Mucosa of descending colon (tissue), 3 donors: ENCODE measurements at regions not wholly inside any gene's neighbourhood (a gene's known extent, or its start where the extent isn't known, plus 50 kb on each side); places are given as distances from the start of the nearest gene placed in this dataset.

ENCODE experiments used
- ATAC-seq: fragments of 200-7000 bp; cut with Tn5 transposase; one replicate; pipeline ENCODE4 v1.9.1; 2020; ENCODE audit warnings: mild to moderate bottlenecking, moderate library complexity
- DNase-seq, 3 donors: peaks; one replicate each; pipeline ENCODE4 v3.0.0-alpha.2; 2020
- H3K36me3 ChIP-seq: fragments of 200-600 bp; one replicate; pipeline ENCODE4 v1.8.0; 2021; ENCODE audit warnings: low read depth, mild to moderate bottlenecking
- H3K4me1 ChIP-seq: fragments of 200-600 bp; one replicate; pipeline ENCODE4 v1.8.0; 2021; ENCODE audit warnings: low read depth, mild to moderate bottlenecking
- H3K4me3 ChIP-seq: fragments of 200-600 bp; one replicate; pipeline ENCODE4 v1.8.0; 2021; ENCODE audit warnings: mild to moderate bottlenecking
- H3K9me3 ChIP-seq: fragments of 200-600 bp; one replicate; pipeline ENCODE4 v1.8.0; 2021; ENCODE audit warnings: mild to moderate bottlenecking
- intact Hi-C, 2 donors: fragments of 100-400 bp; cut with DNase I in 1 of 2; cut with micrococcal nuclease in 1 of 2; formaldehyde crosslinking; loops; one replicate each; pipeline versions ENCODE4 v1.11.0 to v1.11.1; 2022; cut with DNase I, micrococcal nuclease
- TF ChIP-seq, protein P1 (sequence below): fragments of 200-600 bp; IDR thresholded peaks from one replicate; pipeline ENCODE4 v1.8.0; 2022; ENCODE audit warnings: antibody characterized with exemption, mild to moderate bottlenecking
- donor health status: DM: no; HTN: no; CAD: no; lungs with moderate emphysema.
- donor health status: DM: no; HTN: no; CAD: no.
- donor health status: DM: no; HTN: yes; CAD: no.

DNA sequence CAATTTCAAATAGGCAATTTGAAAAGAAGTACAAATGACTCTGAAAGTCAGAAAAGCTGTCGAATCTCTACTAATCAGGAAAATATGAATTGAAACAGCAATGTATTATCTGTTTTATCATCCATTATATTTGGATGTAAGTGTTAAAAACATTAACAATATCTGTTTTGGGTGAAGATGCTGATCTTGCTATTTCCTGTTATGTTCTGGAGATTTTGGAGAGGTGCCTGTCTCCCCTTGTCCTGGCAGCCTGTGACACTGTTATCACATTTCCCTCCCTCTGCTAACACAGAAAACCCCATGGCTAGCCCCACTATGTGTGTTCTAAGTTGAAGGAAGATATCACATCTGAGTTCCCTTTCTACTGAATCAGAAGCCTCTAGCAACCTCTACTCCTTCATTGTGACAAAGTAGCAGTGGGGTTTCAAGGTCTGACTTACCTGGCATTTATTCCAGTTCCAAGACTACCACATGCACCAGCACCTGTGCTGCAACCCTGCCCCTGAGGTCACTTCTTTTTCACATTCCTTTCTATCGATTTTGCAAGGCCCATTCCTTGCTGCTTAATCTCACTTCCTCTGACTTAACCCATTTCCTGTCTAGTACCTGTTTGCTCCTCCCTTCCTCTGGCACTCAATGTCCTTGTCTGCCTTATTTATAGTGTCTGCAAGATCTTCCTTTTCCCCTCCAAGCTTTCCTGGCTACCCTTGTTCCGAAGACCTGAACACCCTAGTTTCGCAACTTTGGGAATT lies 95.5 kb upstream of the COL8A1 start:
- Histone ChIP-seq H3K36me3 (no peaks in the 10 kb centered on the region), H3K9me3 (no peaks in the 10 kb centered on the region), H3K4me1 (no peaks in the 10 kb centered on the region), H3K4me3 (no peak overlapping the region)
- ATAC-seq (no peak), DNase-seq (no peak)
- TF ChIP-seq, protein P1, sequence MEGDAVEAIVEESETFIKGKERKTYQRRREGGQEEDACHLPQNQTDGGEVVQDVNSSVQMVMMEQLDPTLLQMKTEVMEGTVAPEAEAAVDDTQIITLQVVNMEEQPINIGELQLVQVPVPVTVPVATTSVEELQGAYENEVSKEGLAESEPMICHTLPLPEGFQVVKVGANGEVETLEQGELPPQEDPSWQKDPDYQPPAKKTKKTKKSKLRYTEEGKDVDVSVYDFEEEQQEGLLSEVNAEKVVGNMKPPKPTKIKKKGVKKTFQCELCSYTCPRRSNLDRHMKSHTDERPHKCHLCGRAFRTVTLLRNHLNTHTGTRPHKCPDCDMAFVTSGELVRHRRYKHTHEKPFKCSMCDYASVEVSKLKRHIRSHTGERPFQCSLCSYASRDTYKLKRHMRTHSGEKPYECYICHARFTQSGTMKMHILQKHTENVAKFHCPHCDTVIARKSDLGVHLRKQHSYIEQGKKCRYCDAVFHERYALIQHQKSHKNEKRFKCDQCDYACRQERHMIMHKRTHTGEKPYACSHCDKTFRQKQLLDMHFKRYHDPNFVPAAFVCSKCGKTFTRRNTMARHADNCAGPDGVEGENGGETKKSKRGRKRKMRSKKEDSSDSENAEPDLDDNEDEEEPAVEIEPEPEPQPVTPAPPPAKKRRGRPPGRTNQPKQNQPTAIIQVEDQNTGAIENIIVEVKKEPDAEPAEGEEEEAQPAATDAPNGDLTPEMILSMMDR = no peak
- intact Hi-C loops = no loop called here

DNA sequence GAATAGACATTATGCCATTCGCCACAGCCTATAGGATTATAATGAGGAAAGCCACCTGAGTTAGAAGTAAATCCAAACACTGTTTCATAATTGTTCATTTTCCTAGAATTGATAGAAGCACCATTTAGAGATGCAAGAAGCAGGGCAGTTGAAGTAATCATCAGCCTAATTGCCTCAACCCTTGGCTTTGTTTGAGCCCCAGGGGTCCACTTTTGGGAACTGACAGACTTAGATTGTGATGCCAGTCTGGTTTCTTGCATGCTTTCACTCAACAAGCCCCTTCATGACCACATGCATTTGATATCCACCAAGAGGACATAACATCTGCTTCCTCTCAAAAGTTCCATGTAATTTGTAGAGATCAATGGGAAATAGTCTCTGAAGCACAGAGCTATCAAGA lies 97.2 kb upstream of the COL8A1 start:
- ATAC-seq = no peak

DNA sequence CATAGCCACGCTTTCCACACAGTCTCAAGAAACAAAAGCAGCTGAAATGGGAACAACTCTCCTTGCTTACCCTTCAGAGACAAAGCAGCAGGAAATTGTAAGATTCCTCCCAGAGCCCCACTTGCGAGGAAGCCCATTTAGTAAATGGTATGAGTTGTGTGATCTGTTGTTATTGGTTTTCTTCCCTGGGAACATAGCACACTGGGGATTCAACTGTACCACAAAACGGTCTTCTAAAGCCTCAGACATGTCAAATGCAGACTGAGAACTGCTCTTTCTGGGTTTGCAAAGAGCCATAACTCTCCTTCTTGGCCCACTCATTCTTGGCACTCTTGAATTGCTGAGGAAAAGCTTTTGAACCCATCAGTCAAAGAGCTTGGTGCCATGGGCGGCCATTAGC lies 101.0 kb upstream of the COL8A1 start:
- no peaks in the 10 kb centered on the region for H3K9me3 ChIP-seq
- no peak for ATAC-seq
- H3K36me3 ChIP-seq = no peaks in the 10 kb centered on the region
- DNase-seq = no peak
- no peaks in the 10 kb centered on the region for H3K4me1 ChIP-seq
- H3K4me3 ChIP-seq = no peak overlapping the region
- TF ChIP-seq, protein P1 = no peak
- intact Hi-C loops = no loop called here

More for the DNA sequence above, 97.2 kb upstream of the COL8A1 start:
- Histone ChIP-seq H3K36me3 (no peaks in the 10 kb centered on the region), H3K9me3 (no peaks in the 10 kb centered on the region), H3K4me1 (no peaks in the 10 kb centered on the region), H3K4me3 (no peak overlapping the region)
- TF ChIP-seq, protein P1 = no peak
- DNase-seq = no peak
- intact Hi-C loops = no loop called here

DNA sequence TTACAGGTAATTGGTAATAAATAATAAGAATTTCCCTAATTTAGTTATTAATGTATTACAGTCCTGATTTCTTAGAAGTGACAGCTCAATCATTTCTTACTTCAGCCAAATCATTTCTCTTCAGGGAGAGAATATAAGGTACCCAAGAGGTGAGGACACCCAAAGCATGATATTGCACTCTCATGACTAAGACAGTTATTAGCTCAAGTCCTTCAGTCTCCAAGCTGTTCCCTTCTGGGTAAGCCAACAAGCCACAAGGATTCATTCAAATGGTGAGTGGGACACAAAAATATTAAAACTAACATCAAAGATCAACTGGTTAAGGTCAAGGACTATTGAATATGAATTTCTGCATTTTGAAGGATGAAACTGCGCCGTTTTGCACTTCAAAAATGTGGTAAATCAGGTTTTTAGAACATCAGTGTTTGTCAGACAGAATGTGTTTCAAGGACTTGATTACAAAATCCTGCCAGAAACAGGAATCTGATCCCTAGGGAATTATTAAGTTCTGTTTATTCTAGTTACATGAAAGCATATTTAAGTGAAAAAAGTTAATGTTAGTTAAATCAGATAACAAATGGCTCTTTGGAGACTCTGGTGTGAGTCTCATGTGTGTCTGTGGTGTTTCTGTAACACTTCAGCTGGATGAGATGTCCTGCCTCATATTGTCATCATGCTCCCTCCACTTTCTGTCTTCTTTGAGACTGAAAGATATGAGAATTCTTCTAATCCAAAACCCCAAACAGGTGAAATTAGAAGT lies 101.7 kb upstream of the COL8A1 start:
- intact Hi-C loops = no loop called here
- Histone ChIP-seq H3K4me1 (no peaks in the 10 kb centered on the region), H3K4me3 (no peak overlapping the region), H3K9me3 (no peaks in the 10 kb centered on the region), H3K36me3 (no peaks in the 10 kb centered on the region)
- no peak for DNase-seq
- TF ChIP-seq, protein P1 = no peak
- no peak for ATAC-seq

DNA sequence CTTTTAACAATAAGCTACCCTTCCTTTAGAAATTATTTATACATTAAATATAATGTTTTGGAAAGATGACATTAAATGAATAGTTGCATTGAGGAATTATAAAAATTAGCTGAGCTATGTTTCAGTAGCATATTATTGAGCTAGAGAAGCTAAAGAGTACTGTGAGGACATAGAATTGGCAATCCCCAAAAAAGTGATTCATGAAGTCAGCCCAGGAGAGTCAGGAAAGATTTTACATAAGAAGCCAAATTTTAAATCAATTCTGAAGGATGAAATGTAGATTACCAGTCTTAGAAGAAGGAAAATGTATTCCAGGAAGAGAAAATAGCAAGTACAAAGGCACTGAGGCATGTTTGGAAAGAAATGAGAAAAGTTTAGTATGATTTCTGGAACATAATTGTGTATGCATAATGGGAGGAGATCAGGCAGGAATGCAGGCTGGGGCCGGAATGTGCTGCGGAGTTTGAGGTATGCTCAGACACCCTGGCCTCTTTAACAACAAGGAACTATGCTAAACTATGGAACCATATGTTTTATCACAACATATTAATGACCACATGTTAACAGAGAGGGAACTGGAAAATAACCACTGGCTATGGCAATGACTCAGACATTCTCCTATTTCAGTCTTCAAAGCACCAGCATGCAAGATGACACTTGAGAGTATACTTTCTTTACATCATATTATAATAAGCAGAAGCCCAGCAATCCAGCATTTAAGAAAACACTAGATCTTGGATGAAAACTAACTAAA lies 103.3 kb upstream of the COL8A1 start:
- Histone ChIP-seq H3K4me1 (no peaks in the 10 kb centered on the region), H3K36me3 (no peaks in the 10 kb centered on the region), H3K9me3 (no peaks in the 10 kb centered on the region), H3K4me3 (no peak overlapping the region)
- intact Hi-C loops = no loop called here
- DNase-seq (no peak), ATAC-seq (no peak)
- TF ChIP-seq, protein P1 = no peak
